Left lung (tissue), 4 donors: ENCODE measurements at regions not wholly inside any gene's neighbourhood (a gene's known extent, or its start where the extent isn't known, plus 50 kb on each side); places are given as distances from the start of the nearest gene placed in this dataset.

ENCODE experiments used
- ATAC-seq: fragments of 200-7000 bp; cut with Tn5 transposase; one replicate; pipeline ENCODE4 v1.9.1; 2020; ENCODE audit warnings: moderate library complexity
- DNase-seq, 4 donors: peaks; one replicate each; pipeline ENCODE4 v3.0.0-alpha.2; 2013 to 2020
- H3K27ac ChIP-seq, 2 donors: fragments of 200-600 bp; sonication (generic) in 1 of 2; one replicate each; pipeline versions ENCODE4 v1.5.0 to v1.8.0; 2020 to 2021
- H3K27me3 ChIP-seq, 2 donors: fragments of 200-600 bp; sonication (generic) in 1 of 2; one replicate each; pipeline versions ENCODE4 v1.5.0 to v1.8.0; 2020 to 2021
- H3K36me3 ChIP-seq, 2 donors: fragments of 200-600 bp; sonication (generic) in 1 of 2; one replicate each; pipeline versions ENCODE4 v1.5.0 to v1.8.0; 2020 to 2021
- H3K4me1 ChIP-seq, 2 donors: fragments of 200-600 bp; one replicate each; pipeline ENCODE4 v1.8.0; 2021
- H3K4me3 ChIP-seq, 2 donors: fragments of 200-600 bp; sonication (generic) in 1 of 2; one replicate each; pipeline versions ENCODE4 v1.5.0 to v1.8.0; 2020 to 2021; ENCODE audit warnings: mild to moderate bottlenecking in 1 of 2
- H3K9me3 ChIP-seq, 2 donors: fragments of 200-600 bp; sonication (generic) in 1 of 2; one replicate each; pipeline versions ENCODE4 v1.5.0 to v1.8.0; 2020 to 2021
- intact Hi-C, 2 donors: fragments of 100-400 bp; cut with DNase I; formaldehyde crosslinking; loops; one replicate each; pipeline versions ENCODE4 v1.11.2 to v1.14.2; 2022
- TF ChIP-seq, protein P1 (sequence below), 2 donors: fragments of 200-600 bp; sonication (generic) in 1 of 2; IDR thresholded peaks; one replicate each; pipeline versions ENCODE4 v1.5.0 to v1.8.0; 2021; ENCODE audit warnings: antibody characterized with exemption in 2 of 2
- donor health status: DM: no; HTN: yes; CAD: no.
- donor health status: DM: no; HTN: no; CAD: no.

DNA sequence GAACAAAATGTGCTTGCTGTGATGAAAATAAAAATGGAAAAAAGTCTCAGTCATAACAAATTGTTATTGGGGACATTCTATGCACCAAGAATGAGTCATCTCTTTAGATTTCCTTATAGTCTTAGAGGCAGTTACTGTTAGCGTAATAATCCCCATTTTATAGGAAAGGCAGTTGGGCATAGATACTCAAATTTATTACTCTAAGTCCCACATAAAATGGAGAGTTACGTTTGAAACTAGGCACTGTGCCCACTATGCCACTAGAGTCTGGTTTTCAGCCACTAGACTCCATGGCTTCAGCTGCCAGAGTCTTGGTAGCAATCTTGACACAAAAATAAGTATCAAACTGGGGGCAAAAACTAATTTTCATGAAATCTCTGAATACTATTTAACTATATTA lies 317.9 kb upstream of the MEF2C start:
- intact Hi-C loops, result no loop called here
- Histone ChIP-seq H3K4me1 (no peaks in the 10 kb centered on the region), H3K9me3 (peaks cover 0 to 42% of the 10 kb centered on the region in 2 donors), H3K27ac (no peak overlapping the region), H3K27me3 (no peaks in the 10 kb centered on the region), H3K4me3 (no peak overlapping the region), H3K36me3 (no peaks in the 10 kb centered on the region)
- ATAC-seq, result no peak
- no peak for DNase-seq
- TF ChIP-seq, protein P1, sequence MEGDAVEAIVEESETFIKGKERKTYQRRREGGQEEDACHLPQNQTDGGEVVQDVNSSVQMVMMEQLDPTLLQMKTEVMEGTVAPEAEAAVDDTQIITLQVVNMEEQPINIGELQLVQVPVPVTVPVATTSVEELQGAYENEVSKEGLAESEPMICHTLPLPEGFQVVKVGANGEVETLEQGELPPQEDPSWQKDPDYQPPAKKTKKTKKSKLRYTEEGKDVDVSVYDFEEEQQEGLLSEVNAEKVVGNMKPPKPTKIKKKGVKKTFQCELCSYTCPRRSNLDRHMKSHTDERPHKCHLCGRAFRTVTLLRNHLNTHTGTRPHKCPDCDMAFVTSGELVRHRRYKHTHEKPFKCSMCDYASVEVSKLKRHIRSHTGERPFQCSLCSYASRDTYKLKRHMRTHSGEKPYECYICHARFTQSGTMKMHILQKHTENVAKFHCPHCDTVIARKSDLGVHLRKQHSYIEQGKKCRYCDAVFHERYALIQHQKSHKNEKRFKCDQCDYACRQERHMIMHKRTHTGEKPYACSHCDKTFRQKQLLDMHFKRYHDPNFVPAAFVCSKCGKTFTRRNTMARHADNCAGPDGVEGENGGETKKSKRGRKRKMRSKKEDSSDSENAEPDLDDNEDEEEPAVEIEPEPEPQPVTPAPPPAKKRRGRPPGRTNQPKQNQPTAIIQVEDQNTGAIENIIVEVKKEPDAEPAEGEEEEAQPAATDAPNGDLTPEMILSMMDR (IDR thresholded peaks at IDR 0.05), result no peak

DNA sequence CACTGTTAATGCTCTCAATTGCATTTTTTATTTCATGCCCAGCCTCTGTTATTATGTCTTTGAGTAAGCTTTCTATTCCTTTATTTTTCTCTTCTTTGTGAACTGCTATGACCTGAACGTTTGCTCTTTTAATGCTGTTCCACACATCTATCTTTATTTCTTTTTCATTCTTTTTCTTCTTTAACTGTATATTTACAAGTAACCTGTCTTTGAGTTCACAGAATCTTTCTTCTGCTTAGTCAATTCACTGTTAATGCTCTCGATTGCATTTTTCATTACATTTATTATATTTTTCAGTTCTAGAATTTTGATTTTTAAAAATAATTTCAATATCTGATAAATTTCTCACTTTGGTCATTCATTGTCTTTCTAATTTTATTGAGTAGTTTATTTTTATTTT lies 316.3 kb upstream of the MEF2C start:
- Histone ChIP-seq H3K27me3 (no peaks in the 10 kb centered on the region), H3K27ac (no peak overlapping the region), H3K9me3 (peaks cover 0 to 54% of the 10 kb centered on the region in 2 donors), H3K36me3 (no peaks in the 10 kb centered on the region), H3K4me3 (no peak overlapping the region), H3K4me1 (no peaks in the 10 kb centered on the region)
- intact Hi-C loops, result no loop called here
- no peak for ATAC-seq
- DNase-seq, result no peak
- TF ChIP-seq, protein P1 (IDR thresholded peaks at IDR 0.05), result no peak

DNA sequence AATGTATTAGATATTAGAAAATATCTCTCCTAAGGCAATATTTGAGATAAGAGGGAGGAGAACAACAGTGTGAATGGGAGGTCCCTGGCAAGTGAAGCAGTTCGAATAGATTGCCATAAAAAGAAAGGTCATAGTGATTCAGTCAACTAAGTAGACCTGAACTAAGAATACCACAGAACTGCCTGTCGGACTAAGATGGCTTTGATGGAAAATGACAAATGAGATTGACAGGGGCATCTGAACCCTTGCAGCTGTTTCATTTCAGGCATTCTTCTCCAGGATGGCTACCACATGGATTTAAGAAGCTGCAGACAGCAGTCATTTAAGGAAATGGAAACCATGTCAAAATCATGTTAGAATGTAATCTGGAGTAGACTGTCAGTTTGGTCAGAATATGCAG lies 308.4 kb upstream of the MEF2C start:
- H3K4me1 ChIP-seq, result peaks cover 0 to 3% of the 10 kb centered on the region in 2 donors

DNA sequence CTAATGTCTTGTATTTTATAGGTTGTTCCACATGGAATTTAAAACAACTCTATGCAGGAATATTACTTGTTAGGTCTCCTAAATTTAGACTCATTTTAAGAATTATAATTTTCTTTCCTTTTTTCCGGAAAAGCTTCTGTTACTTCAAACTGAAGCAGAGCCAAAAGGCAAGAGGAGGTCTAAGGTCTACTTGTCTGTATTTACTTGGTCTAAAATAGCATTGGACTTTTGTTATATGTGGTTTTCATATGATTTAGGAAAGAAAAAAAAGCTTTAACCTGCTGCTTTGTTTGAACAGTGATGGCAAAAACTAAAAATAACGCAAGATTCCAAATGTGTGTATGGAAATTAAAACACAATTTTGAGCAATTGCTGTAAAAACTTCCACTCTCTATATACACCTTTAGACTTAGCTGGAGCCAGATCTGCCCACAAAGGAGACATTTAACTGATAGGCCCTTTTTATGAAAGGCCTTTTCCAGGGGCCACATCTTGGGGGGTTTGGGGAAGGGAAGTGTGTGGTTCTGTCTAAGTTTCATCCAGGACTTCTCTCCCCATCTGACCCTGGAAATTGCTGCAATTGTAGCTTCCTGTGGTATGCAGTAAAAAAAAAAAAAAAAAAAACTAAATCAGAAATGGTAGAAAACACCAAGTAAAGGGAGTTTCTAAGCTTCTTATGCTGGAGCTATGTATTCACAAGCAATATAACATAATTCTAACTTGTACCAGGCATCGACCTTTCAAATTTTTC lies 307.7 kb upstream of the MEF2C start:
- TF ChIP-seq, protein P1 (IDR thresholded peaks at IDR 0.05), result no peak
- H3K27me3 ChIP-seq, result no peaks in the 10 kb centered on the region
- H3K36me3 ChIP-seq, result no peaks in the 10 kb centered on the region
- DNase-seq, result no peak
- H3K4me1 ChIP-seq, result peaks cover 0 to 3% of the 10 kb centered on the region in 2 donors
- H3K27ac ChIP-seq, result no peak overlapping the region
- H3K4me3 ChIP-seq, result no peak overlapping the region
- ATAC-seq, result no peak
- intact Hi-C loops, result no loop called here
- peaks cover 0 to 19% of the 10 kb centered on the region in 2 donors for H3K9me3 ChIP-seq

More for the DNA sequence above, 308.4 kb upstream of the MEF2C start:
- peaks cover 0 to 26% of the 10 kb centered on the region in 2 donors for H3K9me3 ChIP-seq
- no peaks in the 10 kb centered on the region for H3K36me3 ChIP-seq
- H3K4me3 ChIP-seq, result no peak overlapping the region
- intact Hi-C loops, result no loop called here
- no peaks in the 10 kb centered on the region for H3K27me3 ChIP-seq
- DNase-seq (no peak), ATAC-seq (no peak)
- H3K27ac ChIP-seq, result no peak overlapping the region
- TF ChIP-seq, protein P1 (IDR thresholded peaks at IDR 0.05), result no peak

DNA sequence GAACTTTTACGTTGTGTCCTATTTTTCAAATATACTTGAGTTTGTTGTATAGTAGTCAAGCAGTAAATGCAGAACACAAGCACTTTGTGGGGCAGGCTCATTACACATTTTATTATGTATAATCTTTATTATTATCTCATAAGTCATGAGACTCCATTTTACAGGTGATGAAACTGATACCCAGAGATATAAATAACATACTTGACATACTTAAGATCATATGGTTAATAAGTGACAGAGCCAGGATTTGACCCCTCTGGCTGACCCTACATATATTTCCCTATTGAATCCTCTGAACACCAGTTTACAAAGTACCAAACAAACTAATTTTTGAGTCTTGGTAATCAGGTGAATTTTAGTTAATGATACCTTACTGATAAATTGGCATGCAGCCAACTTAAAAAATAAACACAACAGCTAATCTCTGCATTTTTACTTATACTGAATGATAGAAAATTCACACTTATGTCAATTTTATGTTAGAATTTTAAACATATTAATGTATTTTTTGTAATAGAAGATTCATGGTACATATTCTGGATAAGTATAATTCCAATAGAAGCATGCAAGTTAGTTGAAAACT lies 305.0 kb upstream of the MEF2C start:
- Histone ChIP-seq H3K27me3 (no peaks in the 10 kb centered on the region), H3K4me1 (peaks cover 0 to 3% of the 10 kb centered on the region in 2 donors), H3K4me3 (no peak overlapping the region), H3K9me3 (no peaks in the 10 kb centered on the region), H3K27ac (no peak overlapping the region), H3K36me3 (no peaks in the 10 kb centered on the region)
- no peak for DNase-seq
- TF ChIP-seq, protein P1 (IDR thresholded peaks at IDR 0.05), result no peak
- ATAC-seq, result no peak
- intact Hi-C loops, result no loop called here
